ENCODE measurements at regions not wholly inside any gene's neighbourhood (a gene's known extent, or its start where the extent isn't known, plus 50 kb on each side); places are given as distances from the start of the nearest gene placed in this dataset.

- Mint-ChIP-seq H3K4me1 (no peaks in the 10 kb centered on the region), H3K36me3 (ENCODE audit: low read depth) (no peaks in the 10 kb centered on the region), H3K27me3 (ENCODE audit: insufficient read depth, low read depth, poor library complexity) (no peaks in the 10 kb centered on the region), H3K27ac (no peak overlapping the region), H3K4me3 (no peak overlapping the region), H3K9me3 (no peaks in the 10 kb centered on the region)
- no peaks in the 10 kb centered on the region for H3K36me3 ChIP-seq (ENCODE audit: insufficient read depth)
- no peaks in the 10 kb centered on the region for H3F3A ChIP-seq (replicated peaks; ENCODE audit: low read depth)
- ATAC-seq (no peak), DNase-seq (ENCODE audit: low spot score) (no peak)
- no peak overlapping the region for H3K4me2 ChIP-seq
- H2AFZ ChIP-seq = no peak overlapping the region
- TF ChIP-seq ZNF462 (CRISPR knock-in tag; IDR thresholded peaks at IDR 0.05) = no peak
- no peak for TF ChIP-seq STAT1 (IDR thresholded peaks at IDR 0.05; ENCODE audit: unreplicated experiment)
- TF ChIP-seq NANOG (IDR thresholded peaks at IDR 0.05; ENCODE audit: borderline replicate concordance) = no peak
- no peak for TF ChIP-seq ETS1 (IDR thresholded peaks at IDR 0.05)
- TF ChIP-seq REST (IDR thresholded peaks at IDR 0.05; ENCODE audit: unreplicated experiment) = no peak
- no peak for TF ChIP-seq JUNB (IDR thresholded peaks at IDR 0.05; ENCODE audit: unreplicated experiment)
- no peak for TF ChIP-seq POLR2AphosphoS5 (IDR thresholded peaks at IDR 0.05; ENCODE audit: low read depth)
- no peak for TF ChIP-seq ZNF114 (CRISPR knock-in tag; IDR thresholded peaks at IDR 0.05)
- TF ChIP-seq EZH2 (IDR thresholded peaks at IDR 0.05; ENCODE audit: low read depth, unreplicated experiment) = no peak
- no peak for TF ChIP-seq EZH2phosphoT487 (IDR thresholded peaks at IDR 0.05; ENCODE audit: unreplicated experiment)
- TF ChIP-seq ZNF331 (CRISPR knock-in tag; IDR thresholded peaks at IDR 0.05; ENCODE audit: low read depth) = no peak
- no peak for TF ChIP-seq CTCF (conservative IDR thresholded peaks at IDR 0.05; ENCODE audit: low read depth in 2 of 2)
- TF ChIP-seq CREB1 (CRISPR knock-in tag; IDR thresholded peaks at IDR 0.05; ENCODE audit: low read depth) = no peak
- H4K20me1 ChIP-seq (replicated peaks; ENCODE audit: insufficient read depth) = no peaks in the 10 kb centered on the region
- H3K4me3 ChIP-seq = no peak overlapping the region
- H3K27me3 ChIP-seq (ENCODE audit: insufficient read depth) = no peaks in the 10 kb centered on the region
- H3K9me2 ChIP-seq (ENCODE audit: insufficient read depth) = no peaks in the 10 kb centered on the region
- H3K79me2 ChIP-seq (replicated peaks; ENCODE audit: insufficient read depth) = no peaks in the 10 kb centered on the region
- no peak overlapping the region for H3K27ac ChIP-seq (ENCODE audit: low read depth)
- H3K4me1 ChIP-seq (ENCODE audit: insufficient read depth) = no peaks in the 10 kb centered on the region
Measured at GRCh38 chr4:58411904-58412303, 1301.7 kb upstream of the IGFBP7 start.

All from GM23338 (cell line).